ENCODE measurements at regions not wholly inside any gene's neighbourhood (a gene's known extent, or its start where the extent isn't known, plus 50 kb on each side); places are given as distances from the start of the nearest gene placed in this dataset.

DNA sequence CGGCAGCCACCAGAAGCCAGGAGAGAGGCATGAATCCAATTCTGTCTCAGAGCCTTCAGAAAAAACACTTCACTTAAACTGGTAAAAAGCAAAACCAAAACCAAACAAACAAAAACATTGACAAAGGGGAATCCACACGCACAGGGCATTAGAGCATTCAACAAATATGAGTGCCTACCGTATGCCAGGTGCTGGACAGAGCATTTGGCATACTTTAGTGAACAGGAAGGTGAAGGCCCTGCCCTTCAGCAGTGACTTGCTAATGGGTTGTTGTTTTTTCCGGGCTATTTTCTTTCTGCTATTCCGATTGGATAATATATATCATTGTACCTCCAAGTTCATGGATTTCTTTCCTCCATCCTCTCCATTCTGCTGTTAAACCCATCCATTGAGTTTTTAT is 71.7 kb upstream of the RUFY1 start:
- TF ChIP-seq, protein P1, sequence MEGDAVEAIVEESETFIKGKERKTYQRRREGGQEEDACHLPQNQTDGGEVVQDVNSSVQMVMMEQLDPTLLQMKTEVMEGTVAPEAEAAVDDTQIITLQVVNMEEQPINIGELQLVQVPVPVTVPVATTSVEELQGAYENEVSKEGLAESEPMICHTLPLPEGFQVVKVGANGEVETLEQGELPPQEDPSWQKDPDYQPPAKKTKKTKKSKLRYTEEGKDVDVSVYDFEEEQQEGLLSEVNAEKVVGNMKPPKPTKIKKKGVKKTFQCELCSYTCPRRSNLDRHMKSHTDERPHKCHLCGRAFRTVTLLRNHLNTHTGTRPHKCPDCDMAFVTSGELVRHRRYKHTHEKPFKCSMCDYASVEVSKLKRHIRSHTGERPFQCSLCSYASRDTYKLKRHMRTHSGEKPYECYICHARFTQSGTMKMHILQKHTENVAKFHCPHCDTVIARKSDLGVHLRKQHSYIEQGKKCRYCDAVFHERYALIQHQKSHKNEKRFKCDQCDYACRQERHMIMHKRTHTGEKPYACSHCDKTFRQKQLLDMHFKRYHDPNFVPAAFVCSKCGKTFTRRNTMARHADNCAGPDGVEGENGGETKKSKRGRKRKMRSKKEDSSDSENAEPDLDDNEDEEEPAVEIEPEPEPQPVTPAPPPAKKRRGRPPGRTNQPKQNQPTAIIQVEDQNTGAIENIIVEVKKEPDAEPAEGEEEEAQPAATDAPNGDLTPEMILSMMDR (IDR thresholded peaks at IDR 0.05; ENCODE audit: extremely low read depth in 1 of 2, insufficient read depth in 1 of 2, low read depth in 1 of 2, low read length in 2 of 2), result no peak
- no peak for TF ChIP-seq POLR2AphosphoS5 (IDR thresholded peaks at IDR 0.05; ENCODE audit: insufficient read depth, low read depth, low read length)
- no peak for TF ChIP-seq EZH2 (IDR thresholded peaks at IDR 0.05; ENCODE audit: borderline replicate concordance, low read depth, low read length, severe bottlenecking)
- no peak for TF ChIP-seq POLR2A (IDR thresholded peaks at IDR 0.05; ENCODE audit: low read depth, low read length)
- TF ChIP-seq FOS (IDR thresholded peaks at IDR 0.05; ENCODE audit: borderline replicate concordance, insufficient read depth, low read length), result no peak
- TF ChIP-seq MYC (IDR thresholded peaks at IDR 0.05; ENCODE audit: low read depth, low read length), result no peak

Measured in endothelial cell of umbilical vein (primary cell).